ENCODE measurements at regions not wholly inside any gene's neighbourhood (a gene's known extent, or its start where the extent isn't known, plus 50 kb on each side); places are given as distances from the start of the nearest gene placed in this dataset.

- TF ChIP-seq, protein P1, sequence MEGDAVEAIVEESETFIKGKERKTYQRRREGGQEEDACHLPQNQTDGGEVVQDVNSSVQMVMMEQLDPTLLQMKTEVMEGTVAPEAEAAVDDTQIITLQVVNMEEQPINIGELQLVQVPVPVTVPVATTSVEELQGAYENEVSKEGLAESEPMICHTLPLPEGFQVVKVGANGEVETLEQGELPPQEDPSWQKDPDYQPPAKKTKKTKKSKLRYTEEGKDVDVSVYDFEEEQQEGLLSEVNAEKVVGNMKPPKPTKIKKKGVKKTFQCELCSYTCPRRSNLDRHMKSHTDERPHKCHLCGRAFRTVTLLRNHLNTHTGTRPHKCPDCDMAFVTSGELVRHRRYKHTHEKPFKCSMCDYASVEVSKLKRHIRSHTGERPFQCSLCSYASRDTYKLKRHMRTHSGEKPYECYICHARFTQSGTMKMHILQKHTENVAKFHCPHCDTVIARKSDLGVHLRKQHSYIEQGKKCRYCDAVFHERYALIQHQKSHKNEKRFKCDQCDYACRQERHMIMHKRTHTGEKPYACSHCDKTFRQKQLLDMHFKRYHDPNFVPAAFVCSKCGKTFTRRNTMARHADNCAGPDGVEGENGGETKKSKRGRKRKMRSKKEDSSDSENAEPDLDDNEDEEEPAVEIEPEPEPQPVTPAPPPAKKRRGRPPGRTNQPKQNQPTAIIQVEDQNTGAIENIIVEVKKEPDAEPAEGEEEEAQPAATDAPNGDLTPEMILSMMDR (IDR thresholded peaks at IDR 0.05) = no peak
- no peak for TF ChIP-seq ZFX (IDR thresholded peaks at IDR 0.05; ENCODE audit: borderline replicate concordance)
Observed at GRCh38 chr3:25355034-25355885, 72.8 kb upstream of the RARB start.
